AG04450 (cell line): ENCODE measurements at regions not wholly inside any gene's neighbourhood (a gene's known extent, or its start where the extent isn't known, plus 50 kb on each side); places are given as distances from the start of the nearest gene placed in this dataset.

Source experiments
- CTCF ChIA-PET: fragments of 300-600, 350-600 bp; formaldehyde crosslinking; extraction: SDS; loops from one replicate; lab custom pipeline; 2022; ENCODE audit warnings: antibody characterized with exemption, inconsistent platforms; lab: Charles Lee
- POLR2A ChIA-PET: fragments of 350-600 bp; formaldehyde crosslinking; extraction: SDS; loops from one replicate; lab custom pipeline; 2021; ENCODE audit warnings: antibody characterized with exemption, inconsistent platforms; lab: Yijun Ruan, JAX
- DNase-seq: peaks from one replicate; pipeline ENCODE4 v3.0.0-alpha.2; 2011; ENCODE audit warnings: low read depth, low spot score
- H3K27ac ChIP-seq: one replicate; pipeline ENCODE4 v1.5.1; 2012; ENCODE audit warnings: low read depth, low read length, control low read depth
- H3K27me3 ChIP-seq: one replicate; pipeline ENCODE4 v1.6.0; 2012; ENCODE audit warnings: low read length; ENCODE audit not compliant: control insufficient read depth, insufficient read depth
- H3K4me3 ChIP-seq: 2 replicates; pipeline ENCODE4 v1.5.1; 2011; ENCODE audit warnings: mild to moderate bottlenecking, low read depth, low read length, control low read depth
- H3K9me3 ChIP-seq: 2 replicates; pipeline ENCODE4 v1.5.1; 2012; ENCODE audit warnings: low read length; ENCODE audit not compliant: control insufficient read depth, insufficient read depth
- TF ChIP-seq, protein P1 (sequence below): IDR thresholded peaks from 2 replicates; pipeline ENCODE4 v1.5.1; 2011; ENCODE audit warnings: low read depth, low read length, control low read depth, inconsistent platforms

DNA sequence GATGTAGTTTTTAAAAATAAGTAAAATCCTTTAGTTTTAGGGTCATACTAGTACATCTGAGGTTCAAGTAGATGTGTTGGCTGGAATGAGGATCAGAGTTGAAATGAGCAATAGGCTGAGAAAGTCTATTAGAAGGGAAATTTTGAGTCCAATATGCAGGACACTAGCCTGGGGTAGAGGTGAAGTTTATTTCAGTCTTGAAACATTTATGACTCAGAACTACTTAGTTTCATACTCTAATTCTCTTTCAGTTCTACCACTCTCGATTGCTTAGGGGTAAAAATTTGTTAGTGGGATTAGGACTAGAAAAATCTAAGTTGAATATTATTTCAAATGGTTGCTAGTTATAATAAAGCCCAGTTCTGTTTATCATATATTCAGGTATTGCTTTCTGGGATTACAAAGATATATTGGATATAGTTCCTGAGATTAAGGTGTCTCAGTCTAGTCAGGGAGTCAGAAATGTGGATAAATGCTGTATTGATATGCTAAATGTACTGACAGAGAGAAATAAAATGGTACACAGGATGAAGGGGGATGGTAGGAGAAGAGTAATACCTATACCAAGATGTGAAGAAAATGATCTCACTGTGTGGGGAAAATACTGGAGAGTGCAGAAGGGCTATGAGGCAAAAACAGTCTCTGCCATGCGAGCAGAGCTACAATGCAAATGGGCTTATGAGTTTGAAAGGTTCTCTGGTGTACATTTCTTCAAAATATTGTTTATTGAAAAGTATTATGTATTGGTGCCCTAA, 395.8 kb upstream of the FBXO33 start:
- no peak for DNase-seq
- H3K27me3 ChIP-seq: no peaks in the 10 kb centered on the region
- TF ChIP-seq, protein P1, sequence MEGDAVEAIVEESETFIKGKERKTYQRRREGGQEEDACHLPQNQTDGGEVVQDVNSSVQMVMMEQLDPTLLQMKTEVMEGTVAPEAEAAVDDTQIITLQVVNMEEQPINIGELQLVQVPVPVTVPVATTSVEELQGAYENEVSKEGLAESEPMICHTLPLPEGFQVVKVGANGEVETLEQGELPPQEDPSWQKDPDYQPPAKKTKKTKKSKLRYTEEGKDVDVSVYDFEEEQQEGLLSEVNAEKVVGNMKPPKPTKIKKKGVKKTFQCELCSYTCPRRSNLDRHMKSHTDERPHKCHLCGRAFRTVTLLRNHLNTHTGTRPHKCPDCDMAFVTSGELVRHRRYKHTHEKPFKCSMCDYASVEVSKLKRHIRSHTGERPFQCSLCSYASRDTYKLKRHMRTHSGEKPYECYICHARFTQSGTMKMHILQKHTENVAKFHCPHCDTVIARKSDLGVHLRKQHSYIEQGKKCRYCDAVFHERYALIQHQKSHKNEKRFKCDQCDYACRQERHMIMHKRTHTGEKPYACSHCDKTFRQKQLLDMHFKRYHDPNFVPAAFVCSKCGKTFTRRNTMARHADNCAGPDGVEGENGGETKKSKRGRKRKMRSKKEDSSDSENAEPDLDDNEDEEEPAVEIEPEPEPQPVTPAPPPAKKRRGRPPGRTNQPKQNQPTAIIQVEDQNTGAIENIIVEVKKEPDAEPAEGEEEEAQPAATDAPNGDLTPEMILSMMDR: no peak
- no peak overlapping the region for H3K27ac ChIP-seq
- POLR2A ChIA-PET: no interaction called here
- no peak overlapping the region for H3K4me3 ChIP-seq
- peaks cover 14% of the 10 kb centered on the region for H3K9me3 ChIP-seq
- CTCF ChIA-PET: no interaction called here

DNA sequence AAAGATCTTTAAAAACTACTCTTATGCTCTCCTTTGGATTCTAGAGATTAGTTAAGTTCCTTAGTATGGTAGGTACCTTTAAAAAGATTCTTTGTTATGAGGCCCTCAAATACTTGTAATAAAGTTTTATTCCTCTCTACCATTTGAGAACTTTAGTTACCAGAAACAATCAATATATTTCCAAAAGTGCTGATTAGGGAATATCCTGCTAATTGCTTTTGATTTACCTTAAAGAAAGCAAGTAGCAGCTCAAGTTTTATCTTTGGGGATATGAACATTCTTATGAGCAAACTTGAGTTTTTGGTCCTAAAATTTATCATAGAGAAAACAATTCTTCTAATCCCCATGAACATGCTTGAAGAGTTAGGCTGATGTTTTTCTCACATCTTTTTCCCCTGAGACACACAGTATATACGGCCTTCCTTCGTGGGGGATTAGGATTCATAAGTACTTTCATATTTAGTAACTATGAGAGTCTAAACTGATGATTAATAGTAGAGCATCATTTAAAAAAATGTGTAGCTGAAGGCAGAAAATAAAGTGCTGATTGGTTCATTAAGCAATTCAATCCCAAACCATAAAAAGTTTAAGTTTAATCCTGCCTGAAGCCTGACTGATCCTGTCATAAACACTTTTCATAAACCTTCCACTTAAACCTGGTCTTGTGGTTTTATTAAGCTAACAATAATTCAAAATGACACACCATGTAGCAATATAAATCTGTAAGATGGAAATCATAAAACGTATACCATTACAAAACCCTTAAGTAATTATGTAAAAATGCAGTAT, 380.5 kb upstream of the FBXO33 start:
- CTCF ChIA-PET: no interaction called here
- Histone ChIP-seq H3K27me3 (no peaks in the 10 kb centered on the region), H3K27ac (no peak overlapping the region), H3K9me3 (peaks cover 7% of the 10 kb centered on the region), H3K4me3 (no peak overlapping the region)
- DNase-seq: no peak
- POLR2A ChIA-PET: no interaction called here
- TF ChIP-seq, protein P1: no peak

DNA sequence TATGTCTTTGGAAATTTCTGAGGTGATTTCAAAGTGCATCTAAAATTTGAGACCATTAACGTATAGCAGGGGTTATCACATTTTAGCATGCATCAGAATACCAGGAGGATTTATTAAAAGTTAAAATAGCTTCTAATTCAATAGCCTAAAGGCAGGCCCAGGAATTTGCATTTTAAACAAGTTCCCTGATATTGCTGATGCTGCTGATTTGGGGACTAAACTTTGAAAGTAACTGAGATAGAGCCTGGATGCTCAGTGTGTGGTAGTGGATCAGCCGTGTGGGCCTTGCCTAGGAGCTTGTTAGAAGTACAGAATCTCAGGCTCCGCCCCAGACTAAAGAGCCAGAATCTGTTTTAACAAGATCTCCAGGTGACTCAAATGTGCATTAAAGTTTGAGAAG, 375.0 kb upstream of the FBXO33 start:
- no peak for DNase-seq
- Histone ChIP-seq H3K27ac (no peak overlapping the region), H3K27me3 (no peaks in the 10 kb centered on the region), H3K4me3 (no peak overlapping the region), H3K9me3 (no peaks in the 10 kb centered on the region; the same call in 1 of the 2 replicates)
- TF ChIP-seq, protein P1: no peak
- POLR2A ChIA-PET: no interaction called here
- CTCF ChIA-PET: no interaction called here

DNA sequence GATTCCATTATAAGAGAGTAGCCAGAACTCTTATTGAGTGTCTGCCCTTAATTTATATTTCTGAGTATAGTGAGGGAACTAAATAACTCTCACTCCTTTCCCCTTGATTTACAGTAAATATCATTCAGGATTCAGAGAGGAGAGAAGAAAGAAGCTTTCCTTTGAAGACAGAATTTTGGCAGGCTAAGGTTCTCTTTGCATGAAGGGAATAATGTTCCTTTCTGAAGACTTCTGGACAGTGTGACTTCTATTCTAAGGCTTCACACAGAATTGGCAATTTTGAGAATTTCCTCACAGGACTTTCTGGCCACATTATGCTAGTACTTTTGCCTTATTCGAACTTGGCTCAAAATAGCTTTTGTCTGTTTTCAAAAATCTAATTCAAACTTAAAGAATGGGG, 352.2 kb upstream of the FBXO33 start:
- CTCF ChIA-PET: no interaction called here

More for the DNA sequence above, 352.2 kb upstream of the FBXO33 start:
- Histone ChIP-seq H3K4me3 (no peak overlapping the region), H3K27ac (no peak overlapping the region), H3K27me3 (no peaks in the 10 kb centered on the region), H3K9me3 (peaks cover 25% of the 10 kb centered on the region)
- TF ChIP-seq, protein P1: no peak
- POLR2A ChIA-PET: no interaction called here
- DNase-seq: no peak
